SK-N-MC (cell line): ENCODE measurements at regions not wholly inside any gene's neighbourhood (a gene's known extent, or its start where the extent isn't known, plus 50 kb on each side); places are given as distances from the start of the nearest gene placed in this dataset.

Source experiments
- EZH2 ChIP-seq: fragments of 200-600 bp; sonication (generic); IDR thresholded peaks from one replicate; pipeline ENCODE4 v1.6.1; 2017; ENCODE audit warnings: antibody characterized with exemption
- FOXP2 ChIP-seq: optimal IDR thresholded peaks from 2 replicates; pipeline ENCODE3; 2011; ENCODE audit warnings: mild to moderate bottlenecking, moderate library complexity; ENCODE audit not compliant: insufficient read depth; ENCODE audit errors: extremely low read length, control extremely low read depth
- POLR2AphosphoS5 ChIP-seq: IDR thresholded peaks from 2 replicates; pipeline ENCODE4 v1.6.1; 2012; ENCODE audit warnings: mild to moderate bottlenecking, low read depth, low read length, borderline replicate concordance

GRCh38 chr6:98131290-98131990, 702.9 kb upstream of the POU3F2 start:
- TF ChIP-seq EZH2 (no peak), POLR2AphosphoS5 (no peak), FOXP2 (no peak)
